GM21515 (cell line): ENCODE measurements at regions not wholly inside any gene's neighbourhood (a gene's known extent, or its start where the extent isn't known, plus 50 kb on each side); places are given as distances from the start of the nearest gene placed in this dataset.
"Not testable (repeated sequence)": the region's sequence is repeated elsewhere in the genome, so short reads cannot be mapped to it uniquely, and the experiment has no call there.

ENCODE experiments used
- ATAC-seq: cut with Tn5 transposase; IDR thresholded peaks from one replicate; pipeline ENCODE4 v1.9.1; 2021; ENCODE audit not compliant: unreplicated experiment

- no peak for ATAC-seq
These were observed 752.8 kb downstream of the CD109 start for GRCh38 chr6:74448850-74449249.

- ATAC-seq, result no peak
These were observed 751.0 kb downstream of the CD109 start for GRCh38 chr6:74447013-74447412.

- ATAC-seq, result no peak
These were observed 743.3 kb downstream of the CD109 start for GRCh38 chr6:74439123-74439811.

- ATAC-seq, result not testable (repeated sequence)
These were observed 742.4 kb downstream of the CD109 start for GRCh38 chr6:74438395-74438794.

- no peak for ATAC-seq
These were observed 738.2 kb downstream of the CD109 start for GRCh38 chr6:74434171-74434570.

- no peak for ATAC-seq
These were observed 736.0 kb downstream of the CD109 start for GRCh38 chr6:74431873-74432580.

GRCh38 chr6:74420221-74420620 is 724.2 kb downstream of the CD109 start:
- ATAC-seq, result no peak

GRCh38 chr6:74415056-74415455 is 719.1 kb downstream of the CD109 start:
- ATAC-seq, result no peak

GRCh38 chr6:74410630-74411029 is 714.6 kb downstream of the CD109 start:
- ATAC-seq, result no peak

GRCh38 chr6:74409447-74409846 is 713.4 kb downstream of the CD109 start:
- ATAC-seq, result peak; percentile 81

GRCh38 chr6:74408844-74409243 is 712.8 kb downstream of the CD109 start:
- ATAC-seq, result no peak

GRCh38 chr6:74404366-74404765 is 708.4 kb downstream of the CD109 start:
- ATAC-seq, result no peak

- no peak for ATAC-seq
These were observed 706.8 kb downstream of the CD109 start for GRCh38 chr6:74402781-74403180.

GRCh38 chr6:74378437-74378836 is 682.4 kb downstream of the CD109 start:
- ATAC-seq, result not testable (repeated sequence)

- ATAC-seq, result no peak
These were observed 673.6 kb downstream of the CD109 start for GRCh38 chr6:74369556-74369993.

- ATAC-seq, result no peak
These were observed 672.7 kb downstream of the CD109 start for GRCh38 chr6:74368746-74369145.

GRCh38 chr6:74366634-74367033 is 670.6 kb downstream of the CD109 start:
- no peak for ATAC-seq

GRCh38 chr6:74362391-74362790 is 666.4 kb downstream of the CD109 start:
- ATAC-seq, result no peak

- no peak for ATAC-seq
These were observed 661.3 kb downstream of the CD109 start for GRCh38 chr6:74357321-74357720.

- no peak for ATAC-seq
These were observed 660.4 kb downstream of the CD109 start for GRCh38 chr6:74356391-74356790.

- no peak for ATAC-seq
These were observed 651.0 kb downstream of the CD109 start for GRCh38 chr6:74346936-74347535.

- no peak for ATAC-seq
These were observed 647.8 kb downstream of the CD109 start for GRCh38 chr6:74343804-74344203.
